HG03135 (cell line): ENCODE measurements at regions not wholly inside any gene's neighbourhood (a gene's known extent, or its start where the extent isn't known, plus 50 kb on each side); places are given as distances from the start of the nearest gene placed in this dataset.

Source experiments
- ATAC-seq: cut with Tn5 transposase; IDR thresholded peaks from one replicate; pipeline ENCODE4 v1.9.1; 2021; ENCODE audit warnings: mild to moderate bottlenecking, moderate library complexity; ENCODE audit not compliant: unreplicated experiment

- ATAC-seq, result peak; percentile 77
Measured at GRCh38 chr3:31002730-31003129, 108.3 kb upstream of the GADL1 start.

GRCh38 chr3:31004025-31004678 is 109.7 kb upstream of the GADL1 start:
- peak; percentile 53 for ATAC-seq

- no peak for ATAC-seq
Measured at GRCh38 chr3:31008994-31009393, 114.5 kb upstream of the GADL1 start.

- no peak for ATAC-seq
Measured at GRCh38 chr3:31009881-31010280, 115.4 kb upstream of the GADL1 start.

- ATAC-seq, result no peak
Measured at GRCh38 chr3:31010491-31010890, 116.0 kb upstream of the GADL1 start.

- no peak for ATAC-seq
Measured at GRCh38 chr3:31011380-31011779, 116.9 kb upstream of the GADL1 start.

GRCh38 chr3:31013090-31013489 is 118.6 kb upstream of the GADL1 start:
- no peak for ATAC-seq

- ATAC-seq, result no peak
Measured at GRCh38 chr3:31013843-31014242, 119.4 kb upstream of the GADL1 start.

- ATAC-seq, result no peak
Measured at GRCh38 chr3:31014317-31015040, 120.0 kb upstream of the GADL1 start.

GRCh38 chr3:31016196-31016595 is 121.7 kb upstream of the GADL1 start:
- ATAC-seq, result no peak

GRCh38 chr3:31022716-31023115 is 128.3 kb upstream of the GADL1 start:
- no peak for ATAC-seq

- no peak for ATAC-seq
Measured at GRCh38 chr3:31025541-31025940, 131.1 kb upstream of the GADL1 start.

- ATAC-seq, result no peak
Measured at GRCh38 chr3:31027191-31027761, 132.8 kb upstream of the GADL1 start.

GRCh38 chr3:31027914-31028313 is 133.5 kb upstream of the GADL1 start:
- ATAC-seq, result no peak

- no peak for ATAC-seq
Measured at GRCh38 chr3:31028766-31029165, 134.3 kb upstream of the GADL1 start.

GRCh38 chr3:31029706-31030105 is 135.2 kb upstream of the GADL1 start:
- ATAC-seq, result no peak

GRCh38 chr3:31035681-31036080 is 141.2 kb upstream of the GADL1 start:
- ATAC-seq, result no peak

GRCh38 chr3:31038086-31038739 is 143.8 kb upstream of the GADL1 start:
- ATAC-seq, result no peak

GRCh38 chr3:31039145-31039544 is 144.7 kb upstream of the GADL1 start:
- no peak for ATAC-seq

GRCh38 chr3:31041161-31041978 is 146.9 kb upstream of the GADL1 start:
- ATAC-seq, result no peak
